Suprapubic skin (tissue), 4 donors: ENCODE measurements at regions not wholly inside any gene's neighbourhood (a gene's known extent, or its start where the extent isn't known, plus 50 kb on each side); places are given as distances from the start of the nearest gene placed in this dataset.
A peak's percentile ranks its signal among the peaks of the same experiment; 100 is the strongest.

Experiments
- EP300 ChIP-seq: sonication (generic); formaldehyde crosslinking; IDR thresholded peaks from one replicate; pipeline ENCODE4 v1.6.1; 2017; ENCODE audit warnings: antibody characterized with exemption
- POLR2A ChIP-seq, 2 donors: fragments of 450-650 bp; IDR thresholded peaks; one replicate each; pipeline ENCODE4 v1.6.1; 2017; ENCODE audit warnings: antibody characterized with exemption in 2 of 2, mild to moderate bottlenecking in 2 of 2, moderate library complexity in 2 of 2
- POLR2AphosphoS5 ChIP-seq, 3 donors: sonication (generic); formaldehyde crosslinking; IDR thresholded peaks; one replicate each; pipeline ENCODE4 v1.6.1; 2017; ENCODE audit warnings: antibody characterized with exemption in 3 of 3
- TF ChIP-seq, protein P1 (sequence below), 2 donors: fragments of 200-600 bp in 1 of 2; fragments of 450-650 bp in 1 of 2; sonication (generic) in 1 of 2; IDR thresholded peaks; one replicate each; pipeline ENCODE4 v1.5.1; 2016 to 2019; ENCODE audit warnings: antibody characterized with exemption in 2 of 2, mild to moderate bottlenecking in 1 of 2, moderate library complexity in 1 of 2

DNA sequence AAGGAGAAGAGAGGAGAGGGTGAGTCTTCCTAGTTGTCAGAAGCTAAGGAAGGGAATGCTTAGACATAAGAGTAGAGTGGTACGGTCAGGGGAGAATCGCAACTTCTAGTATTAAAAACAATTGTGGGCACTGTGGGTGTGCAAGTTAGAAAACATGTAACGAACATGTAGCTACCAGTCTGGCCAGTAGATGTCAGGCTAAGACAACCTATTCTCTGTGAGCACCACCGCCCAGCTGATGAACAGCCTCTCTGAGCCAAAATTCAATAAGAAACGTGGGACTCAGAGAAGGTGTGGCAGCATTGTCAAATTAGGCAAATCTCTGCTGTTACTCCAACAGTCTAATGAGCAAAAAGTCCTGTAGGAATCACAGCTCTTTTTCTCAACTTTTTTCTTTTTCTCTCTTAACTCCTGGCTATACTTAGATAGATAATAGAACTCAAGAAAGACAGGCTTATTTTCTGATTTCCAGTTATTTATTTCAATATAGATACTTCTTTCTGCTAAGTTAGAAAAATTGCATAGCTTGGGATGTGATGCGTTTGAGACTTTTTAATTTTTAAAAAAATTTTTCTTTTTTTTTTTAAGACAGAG is 186.2 kb downstream of the USP12 start:
- TF ChIP-seq, protein P1, sequence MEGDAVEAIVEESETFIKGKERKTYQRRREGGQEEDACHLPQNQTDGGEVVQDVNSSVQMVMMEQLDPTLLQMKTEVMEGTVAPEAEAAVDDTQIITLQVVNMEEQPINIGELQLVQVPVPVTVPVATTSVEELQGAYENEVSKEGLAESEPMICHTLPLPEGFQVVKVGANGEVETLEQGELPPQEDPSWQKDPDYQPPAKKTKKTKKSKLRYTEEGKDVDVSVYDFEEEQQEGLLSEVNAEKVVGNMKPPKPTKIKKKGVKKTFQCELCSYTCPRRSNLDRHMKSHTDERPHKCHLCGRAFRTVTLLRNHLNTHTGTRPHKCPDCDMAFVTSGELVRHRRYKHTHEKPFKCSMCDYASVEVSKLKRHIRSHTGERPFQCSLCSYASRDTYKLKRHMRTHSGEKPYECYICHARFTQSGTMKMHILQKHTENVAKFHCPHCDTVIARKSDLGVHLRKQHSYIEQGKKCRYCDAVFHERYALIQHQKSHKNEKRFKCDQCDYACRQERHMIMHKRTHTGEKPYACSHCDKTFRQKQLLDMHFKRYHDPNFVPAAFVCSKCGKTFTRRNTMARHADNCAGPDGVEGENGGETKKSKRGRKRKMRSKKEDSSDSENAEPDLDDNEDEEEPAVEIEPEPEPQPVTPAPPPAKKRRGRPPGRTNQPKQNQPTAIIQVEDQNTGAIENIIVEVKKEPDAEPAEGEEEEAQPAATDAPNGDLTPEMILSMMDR (IDR thresholded peaks at IDR 0.05) = peak; percentile 60 to 87
- TF ChIP-seq EP300 (no peak), POLR2AphosphoS5 (IDR thresholded peaks at IDR 0.05) (no peak), POLR2A (IDR thresholded peaks at IDR 0.05) (no peak)
